Ammon's horn (tissue), 1 donor: ENCODE measurements at regions not wholly inside any gene's neighbourhood (a gene's known extent, or its start where the extent isn't known, plus 50 kb on each side); places are given as distances from the start of the nearest gene placed in this dataset.
"Not testable (repeated sequence)": the region's sequence is repeated elsewhere in the genome, so short reads cannot be mapped to it uniquely, and the experiment has no call there.

Experiments used
- DNase-seq: peaks from one replicate; pipeline ENCODE4 v3.0.0-alpha.2; 2016; ENCODE audit warnings: low spot score

DNA sequence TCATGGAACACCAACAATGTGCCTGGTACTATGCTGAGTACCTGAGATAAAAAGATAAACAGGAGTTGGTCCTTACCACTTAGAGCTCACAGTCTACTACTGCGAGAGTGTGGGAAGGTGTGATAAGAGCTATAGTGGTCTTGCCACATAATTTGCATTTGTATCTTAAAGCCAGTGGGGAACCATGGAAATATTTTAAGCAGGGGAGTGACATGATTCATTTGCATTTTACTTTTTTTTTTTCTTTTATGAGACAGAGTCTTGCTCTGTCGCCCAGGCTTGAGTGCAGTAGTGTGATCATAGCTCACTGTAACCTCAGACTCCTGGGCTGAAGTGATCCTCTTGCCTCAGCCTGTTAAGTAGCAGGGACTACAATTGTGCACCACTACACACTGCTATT is 54.2 kb upstream of the FAM72C start:
- DNase-seq: not testable (repeated sequence)

DNA sequence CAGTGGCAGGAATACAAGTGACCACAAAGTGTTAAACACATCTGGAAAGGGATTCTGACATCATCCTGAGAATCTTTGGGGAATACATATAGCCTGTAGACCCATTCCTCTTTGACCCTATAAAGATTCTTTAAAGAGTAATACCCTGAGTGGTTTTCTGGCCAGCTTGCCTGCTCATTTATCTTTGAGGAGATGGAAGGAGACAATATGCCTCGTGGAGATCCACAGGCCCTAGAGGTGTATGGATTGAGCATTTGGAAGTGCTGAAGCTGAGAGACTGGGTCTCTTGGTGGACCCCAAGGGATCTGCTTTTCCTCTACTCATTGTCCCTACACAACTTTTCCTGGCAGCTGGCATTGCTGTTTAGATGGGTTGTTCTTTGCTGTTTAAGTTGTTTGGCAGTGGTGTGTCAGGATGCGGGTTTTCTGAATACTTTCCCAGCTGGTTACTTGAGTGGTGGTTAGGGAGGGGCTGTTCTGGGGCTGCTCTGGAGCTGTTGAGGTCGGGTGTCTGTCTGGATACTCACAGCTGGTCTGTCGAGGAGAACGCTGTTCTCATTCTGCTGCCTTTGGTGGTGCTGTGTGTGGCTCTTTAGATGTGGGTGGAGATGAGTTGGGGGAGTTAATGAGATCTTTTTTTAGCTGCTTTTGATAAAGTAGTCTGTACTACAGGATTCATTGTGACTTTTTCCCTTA is 50.1 kb upstream of the FAM72C start:
- not testable (repeated sequence) for DNase-seq
